Breast epithelium (tissue), 4 donors: ENCODE measurements at regions not wholly inside any gene's neighbourhood (a gene's known extent, or its start where the extent isn't known, plus 50 kb on each side); places are given as distances from the start of the nearest gene placed in this dataset.

Source experiments
- DNase-seq, 2 donors: peaks; one replicate each; pipeline ENCODE4 v3.0.0-alpha.2; 2019; ENCODE audit warnings: low spot score in 2 of 2
- H3K27ac ChIP-seq, 2 donors: fragments of 200-600 bp; sonication (generic) in 1 of 2; one replicate each; pipeline ENCODE4 v1.5.1; 2016 to 2019; ENCODE audit warnings: mild to moderate bottlenecking in 1 of 2
- H3K27me3 ChIP-seq, 2 donors: fragments of 200-600 bp; sonication (generic) in 1 of 2; one replicate each; pipeline versions ENCODE4 v1.5.1 to v1.6.0; 2017 to 2019; ENCODE audit warnings: control low read depth in 1 of 2, mild to moderate bottlenecking in 1 of 2
- H3K36me3 ChIP-seq: fragments of 200-600 bp; one replicate; pipeline ENCODE4 v1.5.1; 2019
- H3K4me1 ChIP-seq, 2 donors: fragments of 200-600 bp; sonication (generic); one replicate each; pipeline ENCODE4 v1.5.1; 2016 to 2019; ENCODE audit warnings: control low read depth in 1 of 2
- H3K4me3 ChIP-seq, 3 donors: fragments of 200-600 bp; sonication (generic); 1 replicate in 2 of 3; 2 replicates in 1 of 3; pipeline ENCODE4 v1.5.1; 2016 to 2019; ENCODE audit warnings: mild to moderate bottlenecking in 3 of 3, moderate library complexity in 2 of 3
- H3K9me3 ChIP-seq, 2 donors: fragments of 200-600 bp; sonication (generic) in 1 of 2; one replicate each; pipeline ENCODE4 v1.5.1; 2016 to 2019; ENCODE audit warnings: control low read depth in 1 of 2
- CTCF ChIP-seq, 3 donors: fragments of 450-650 bp; IDR thresholded peaks; one replicate each; pipeline ENCODE4 v1.5.1; 2016 to 2017; ENCODE audit warnings: antibody characterized with exemption in 3 of 3, mild to moderate bottlenecking in 3 of 3, moderate library complexity in 3 of 3
- POLR2A ChIP-seq: fragments of 450-650 bp; IDR thresholded peaks from one replicate; pipeline ENCODE4 v1.6.1; 2016; ENCODE audit warnings: antibody characterized with exemption, mild to moderate bottlenecking, moderate library complexity
- POLR2AphosphoS5 ChIP-seq, 3 donors: sonication (generic); formaldehyde crosslinking; IDR thresholded peaks; one replicate each; pipeline ENCODE4 v1.6.1; 2017; ENCODE audit warnings: antibody characterized with exemption in 3 of 3
- intact Hi-C: fragments of 100-400 bp; cut with DNase I; formaldehyde crosslinking; loops from one replicate; pipeline ENCODE4 v1.15.1; 2023; ENCODE audit warnings: low total_unique reads

DNA sequence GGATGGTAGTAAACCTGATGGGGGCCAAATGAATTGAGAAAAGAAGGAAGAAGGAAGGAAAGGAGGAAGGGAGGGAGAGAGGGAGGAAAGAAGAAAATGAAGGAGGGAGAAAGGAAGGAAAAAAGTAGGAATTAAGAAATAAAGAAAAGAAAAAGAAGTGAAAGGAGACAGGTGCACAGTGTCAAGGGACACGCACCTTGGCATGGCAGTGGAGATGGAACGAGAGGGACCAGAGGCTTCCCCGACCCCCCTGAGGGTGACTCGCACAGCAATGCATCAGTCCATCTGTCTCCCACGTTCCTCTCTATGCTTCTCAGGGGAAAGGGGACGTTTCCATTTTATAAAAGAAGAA is 199.6 kb downstream of the CXCL12 start:
- Histone ChIP-seq H3K27ac (no peak overlapping the region), H3K36me3 (no peaks in the 10 kb centered on the region), H3K4me3 (no peak overlapping the region), H3K27me3 (no peaks in the 10 kb centered on the region), H3K9me3 (no peaks in the 10 kb centered on the region), H3K4me1 (peaks cover 0 to 4% of the 10 kb centered on the region in 2 donors)
- intact Hi-C loops = no loop called here
- TF ChIP-seq POLR2AphosphoS5 (IDR thresholded peaks at IDR 0.05) (no peak), CTCF (IDR thresholded peaks at IDR 0.05) (no peak), POLR2A (no peak)
- DNase-seq = no peak

DNA sequence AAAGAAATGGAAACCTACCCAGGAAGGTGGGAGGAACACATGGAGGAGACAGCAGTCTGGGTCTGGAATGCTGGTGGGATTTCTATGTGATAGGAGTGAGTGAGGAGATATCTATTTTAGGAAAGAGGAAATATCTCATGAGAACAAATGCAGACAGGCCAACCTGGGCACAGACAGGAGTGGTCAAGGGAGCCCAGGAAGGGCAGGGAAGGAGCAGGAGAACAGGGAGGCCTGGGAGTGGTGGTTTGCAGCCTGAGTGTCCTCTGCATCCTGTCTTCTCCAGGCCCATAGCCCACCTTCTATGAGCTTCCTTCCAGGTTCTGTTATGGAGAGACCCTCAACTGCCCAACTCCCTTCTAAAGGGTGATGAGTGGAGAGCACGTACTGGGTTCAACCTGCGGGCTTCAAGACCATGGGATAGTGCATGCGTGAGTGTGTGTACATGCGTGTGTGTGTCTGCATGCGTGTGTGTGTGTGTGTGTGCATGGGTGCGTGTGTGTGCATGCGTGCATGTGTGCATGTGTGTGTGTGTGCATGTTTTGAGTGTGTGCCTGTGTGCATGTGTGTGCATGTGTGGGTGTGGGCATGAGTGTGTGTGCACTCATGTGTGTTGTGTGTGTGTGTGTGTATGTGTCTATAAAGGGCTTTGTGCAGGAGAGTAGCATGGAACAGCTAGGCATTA is 200.1 kb downstream of the CXCL12 start:
- DNase-seq = no peak

GRCh38 chr10:44183667-44184632 is 200.9 kb downstream of the CXCL12 start:
- intact Hi-C loops = loop anchor here (1.0 kb wide), 1 partner anchor 24 kb away; no protein-coding TSS in a partner anchor
- DNase-seq = no peak
- Histone ChIP-seq H3K27me3 (no peaks in the 10 kb centered on the region), H3K4me1 (peaks cover 0 to 4% of the 10 kb centered on the region in 2 donors), H3K9me3 (no peaks in the 10 kb centered on the region), H3K36me3 (no peaks in the 10 kb centered on the region), H3K4me3 (no peak overlapping the region), H3K27ac (no peak overlapping the region)
- TF ChIP-seq POLR2A = no peak
- TF ChIP-seq POLR2AphosphoS5 (IDR thresholded peaks at IDR 0.05) = no peak

More for the DNA sequence above, 200.1 kb downstream of the CXCL12 start:
- no peaks in the 10 kb centered on the region for H3K27me3 ChIP-seq
- intact Hi-C loops = loop anchor here (1.0 kb wide), 1 partner anchor 24 kb away; no protein-coding TSS in a partner anchor
- H3K4me3 ChIP-seq = no peak overlapping the region
- no peak for TF ChIP-seq POLR2A
- TF ChIP-seq CTCF (IDR thresholded peaks at IDR 0.05) = no peak
- TF ChIP-seq POLR2AphosphoS5 (IDR thresholded peaks at IDR 0.05) = no peak
- H3K27ac ChIP-seq = no peak overlapping the region
- no peaks in the 10 kb centered on the region for H3K9me3 ChIP-seq
- H3K36me3 ChIP-seq = no peaks in the 10 kb centered on the region
- H3K4me1 ChIP-seq = peaks cover 0 to 4% of the 10 kb centered on the region in 2 donors

DNA sequence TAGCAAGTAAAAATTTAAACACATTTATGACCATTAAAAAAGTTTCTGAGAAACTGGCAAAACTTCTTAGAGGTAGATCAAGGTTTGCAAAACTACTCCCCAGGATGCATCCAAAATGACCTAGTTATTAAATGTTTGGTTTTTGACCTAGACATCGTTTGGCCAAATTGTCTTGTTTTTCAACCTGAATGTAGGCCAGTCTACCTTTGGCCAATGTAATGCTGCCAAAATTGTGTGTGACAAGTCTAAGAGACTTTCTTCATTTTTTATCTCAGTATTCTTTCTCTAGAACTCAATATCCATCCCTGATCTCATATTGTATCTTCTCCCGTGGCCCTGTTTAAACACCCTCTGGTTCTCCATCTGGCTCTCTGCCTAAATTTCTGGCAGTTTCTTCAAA is 202.0 kb downstream of the CXCL12 start:
- Histone ChIP-seq H3K4me3 (no peak overlapping the region), H3K9me3 (no peaks in the 10 kb centered on the region), H3K27me3 (no peaks in the 10 kb centered on the region), H3K27ac (no peak overlapping the region), H3K36me3 (no peaks in the 10 kb centered on the region), H3K4me1 (peaks cover 0 to 4% of the 10 kb centered on the region in 2 donors)
- intact Hi-C loops = no loop called here
- no peak for DNase-seq
- TF ChIP-seq CTCF (IDR thresholded peaks at IDR 0.05) (no peak), POLR2A (no peak), POLR2AphosphoS5 (IDR thresholded peaks at IDR 0.05) (no peak)

DNA sequence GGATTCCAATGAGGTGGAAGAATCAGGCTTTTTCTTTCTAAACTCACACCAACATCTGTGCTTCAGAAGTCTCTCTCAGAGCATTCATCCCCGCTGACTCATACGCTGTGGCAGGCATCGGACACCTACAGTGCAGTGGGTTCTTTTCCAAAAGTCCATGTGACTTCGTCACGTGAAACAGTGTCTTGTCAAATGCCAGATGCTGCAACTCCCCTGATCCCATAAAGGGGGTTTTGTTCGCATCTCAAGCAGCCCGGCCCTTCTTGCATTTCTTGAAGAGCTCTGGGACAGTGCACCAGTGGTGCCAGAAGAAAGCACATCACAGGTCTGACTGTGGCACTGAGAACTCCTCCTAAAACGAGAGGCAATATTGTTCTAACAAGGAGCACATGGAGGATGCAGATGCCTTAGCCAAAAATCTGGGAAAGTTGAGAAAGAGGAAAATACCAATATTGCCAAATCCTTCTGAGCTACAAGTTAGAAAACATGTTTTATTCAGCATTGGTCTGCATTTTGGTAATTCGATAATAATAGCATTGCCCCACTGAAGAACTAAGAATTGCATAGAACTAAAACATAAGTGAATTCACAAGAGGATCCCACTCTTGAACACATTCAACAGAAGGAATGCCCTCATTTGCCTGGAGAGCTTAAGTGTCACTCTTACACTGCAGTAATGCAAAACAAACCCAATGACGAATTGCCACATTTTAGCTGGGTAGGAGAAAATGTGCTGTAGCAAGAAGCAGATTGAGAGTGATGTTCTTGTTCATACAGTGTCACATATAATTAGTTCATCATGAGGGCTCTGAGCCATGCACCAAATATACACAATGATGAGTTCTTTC is 204.4 kb downstream of the CXCL12 start:
- TF ChIP-seq POLR2AphosphoS5 (IDR thresholded peaks at IDR 0.05) = peak; percentile 35 to 77 (median 57)
- no peak for TF ChIP-seq POLR2A
- Histone ChIP-seq H3K27ac (peak overlapping the region; percentile 40 to 83), H3K4me1 (no peaks in the 10 kb centered on the region), H3K27me3 (no peaks in the 10 kb centered on the region), H3K9me3 (no peaks in the 10 kb centered on the region), H3K4me3 (peak overlapping the region in 1 of 3 donors; percentile 4), H3K36me3 (no peaks in the 10 kb centered on the region)
- intact Hi-C loops = no loop called here
- DNase-seq = peak in 1 of 2 donors; percentile 47
